Mesenchymal stem cell (in vitro differentiated cells and primary cell): ENCODE measurements at regions not wholly inside any gene's neighbourhood (a gene's known extent, or its start where the extent isn't known, plus 50 kb on each side); places are given as distances from the start of the nearest gene placed in this dataset.

Source experiments
- DNase-seq: peaks from one replicate; pipeline ENCODE4 v3.0.0-alpha.2; 2013
- H2AFZ ChIP-seq: one replicate; pipeline ENCODE4 v1.6.1; 2013; ENCODE audit warnings: low read depth, mild to moderate bottlenecking, control low read depth, inconsistent platforms, low read length, moderate library complexity
- H2AK5ac ChIP-seq: 2 replicates; pipeline ENCODE4 v1.6.1; 2013; ENCODE audit warnings: low read length, moderate library complexity, mild to moderate bottlenecking, inconsistent platforms; ENCODE audit not compliant: severe bottlenecking
- H2BK120ac ChIP-seq: one replicate; pipeline ENCODE4 v1.6.1; 2013; ENCODE audit warnings: low read depth, mild to moderate bottlenecking, inconsistent platforms, low read length, moderate library complexity
- H2BK12ac ChIP-seq, 2 experiments: one replicate each; pipeline ENCODE4 v1.6.1; 2013; ENCODE audit warnings: inconsistent platforms in 2 of 2, low read length in 2 of 2, mild to moderate bottlenecking in 2 of 2, moderate library complexity in 2 of 2, control low read depth in 1 of 2
- H2BK15ac ChIP-seq: one replicate; pipeline ENCODE4 v1.6.1; 2013; ENCODE audit warnings: mild to moderate bottlenecking, low read depth, inconsistent platforms; ENCODE audit not compliant: poor library complexity, severe bottlenecking
- H2BK5ac ChIP-seq: 2 replicates; pipeline ENCODE4 v1.6.1; 2013; ENCODE audit warnings: low read depth, mild to moderate bottlenecking, low read length, control low read depth, inconsistent platforms; ENCODE audit not compliant: poor library complexity, severe bottlenecking
- H3K14ac ChIP-seq, 2 experiments: one replicate each; pipeline ENCODE4 v1.6.1; 2013; ENCODE audit warnings: inconsistent platforms in 2 of 2, low read length in 2 of 2, control low read depth in 1 of 2, mild to moderate bottlenecking in 1 of 2, moderate library complexity in 1 of 2
- H3K18ac ChIP-seq, 2 experiments: one replicate each; pipeline ENCODE4 v1.6.1; 2013; ENCODE audit warnings: inconsistent platforms in 2 of 2, low read length in 2 of 2, control low read depth in 1 of 2, low read depth in 1 of 2, mild to moderate bottlenecking in 1 of 2
- H3K23ac ChIP-seq, 2 experiments: one replicate each; pipeline ENCODE4 v1.6.1; 2013; ENCODE audit warnings: inconsistent platforms in 2 of 2, low read length in 2 of 2, mild to moderate bottlenecking in 2 of 2, moderate library complexity in 2 of 2, control low read depth in 1 of 2
- H3K27ac ChIP-seq: 2 replicates; pipeline ENCODE4 v1.5.1; 2013; ENCODE audit warnings: mild to moderate bottlenecking, moderate library complexity, low read length, control low read depth, inconsistent platforms; ENCODE audit not compliant: poor library complexity, severe bottlenecking
- H3K27me3 ChIP-seq, 2 experiments: 2 replicates each; pipeline versions ENCODE4 v1.6.1 to v1.7.0; 2013; ENCODE audit warnings: low read length in 2 of 2, mild to moderate bottlenecking in 2 of 2, moderate library complexity in 2 of 2, control low read depth in 1 of 2, inconsistent platforms in 1 of 2; ENCODE audit not compliant: control insufficient read depth in 1 of 2, insufficient read depth in 1 of 2
- H3K36me3 ChIP-seq, 2 experiments: 2 replicates each; pipeline versions ENCODE4 v1.6.1 to v1.7.0; 2013; ENCODE audit warnings: low read length in 2 of 2, control low read depth in 1 of 2, inconsistent platforms in 1 of 2, low read depth in 1 of 2, mild to moderate bottlenecking in 1 of 2; ENCODE audit not compliant: insufficient read depth in 2 of 2, control insufficient read depth in 1 of 2
- H3K4ac ChIP-seq, 2 experiments: one replicate each; pipeline ENCODE4 v1.6.1; 2013; ENCODE audit warnings: inconsistent platforms in 2 of 2, low read length in 2 of 2, mild to moderate bottlenecking in 2 of 2, moderate library complexity in 2 of 2, control low read depth in 1 of 2, low read depth in 1 of 2
- H3K4me1 ChIP-seq: 2 replicates; pipeline ENCODE4 v1.6.1; 2013; ENCODE audit warnings: low read depth, low read length, control low read depth; ENCODE audit not compliant: control insufficient read depth, insufficient read depth
- H3K4me2 ChIP-seq: 2 replicates; pipeline ENCODE4 v1.6.1; 2013; ENCODE audit warnings: low read length, mild to moderate bottlenecking, inconsistent platforms; ENCODE audit not compliant: poor library complexity, severe bottlenecking
- H3K4me3 ChIP-seq, 2 experiments: 2 replicates each; pipeline versions ENCODE4 v1.5.1 to v1.7.0; 2013; ENCODE audit warnings: low read length in 2 of 2, mild to moderate bottlenecking in 2 of 2, control low read depth in 1 of 2, low read depth in 1 of 2; ENCODE audit not compliant: insufficient read depth in 1 of 2
- H3K79me1 ChIP-seq: replicated peaks from 2 replicates; pipeline ENCODE4 v1.6.1; 2013; ENCODE audit warnings: mild to moderate bottlenecking, control low read depth, low read length, inconsistent platforms; ENCODE audit not compliant: poor library complexity, severe bottlenecking
- H3K9ac ChIP-seq: 2 replicates; pipeline ENCODE4 v1.7.0; 2013; ENCODE audit warnings: mild to moderate bottlenecking, low read length, moderate library complexity
- H3K9me3 ChIP-seq: 2 replicates; pipeline ENCODE4 v1.7.0; 2013; ENCODE audit warnings: mild to moderate bottlenecking, low read length; ENCODE audit not compliant: control insufficient read depth
- H4K8ac ChIP-seq: one replicate; pipeline ENCODE4 v1.6.1; 2013; ENCODE audit warnings: inconsistent platforms, mild to moderate bottlenecking, low read length, moderate library complexity
- H4K91ac ChIP-seq: one replicate; pipeline ENCODE4 v1.6.1; 2013; ENCODE audit warnings: mild to moderate bottlenecking, low read length, inconsistent platforms
- whole genome bisulfite sequencing: methylation state at CpG from one replicate; pipeline ENCODE4 v1.1.7; 2013; ENCODE audit warnings: mixed read lengths; 5-methylcytosine and 5-hydroxymethylcytosine counted together

GRCh38 chr18:68445136-68445535, 269.8 kb downstream of the TMX3 start:
- H2BK120ac ChIP-seq: no peak overlapping the region
- no peak overlapping the region for H3K14ac ChIP-seq
- no peaks in the 10 kb centered on the region for H3K9me3 ChIP-seq
- H2BK12ac ChIP-seq: no peak overlapping the region
- H3K79me1 ChIP-seq: no peaks in the 10 kb centered on the region
- no peak overlapping the region for H4K8ac ChIP-seq
- no peaks in the 10 kb centered on the region for H3K36me3 ChIP-seq
- H3K18ac ChIP-seq: no peak overlapping the region
- no peak for DNase-seq
- no peak overlapping the region for H3K27ac ChIP-seq
- no peaks in the 10 kb centered on the region for H3K4me1 ChIP-seq
- H3K4me3 ChIP-seq: no peak overlapping the region
- H2AK5ac ChIP-seq: no peak overlapping the region
- H2AFZ ChIP-seq: no peak overlapping the region
- no peak overlapping the region for H3K9ac ChIP-seq
- no peak overlapping the region for H3K4me2 ChIP-seq
- no peak overlapping the region for H2BK5ac ChIP-seq
- no peak overlapping the region for H2BK15ac ChIP-seq
- no peak overlapping the region for H3K23ac ChIP-seq
- no peak overlapping the region for H3K4ac ChIP-seq
- H4K91ac ChIP-seq: no peak overlapping the region
- no peaks in the 10 kb centered on the region for H3K27me3 ChIP-seq
- WGBS: 92% methylated on average over 3 of the region's 4 CpGs

GRCh38 chr18:68441241-68441640, 273.7 kb downstream of the TMX3 start:
- H3K36me3 ChIP-seq: no peaks in the 10 kb centered on the region
- no peak for DNase-seq
- 91% methylated on average over 3 of the region's 3 CpGs for WGBS

GRCh38 chr18:68440433-68440832, 274.5 kb downstream of the TMX3 start:
- DNase-seq: no peak
- Histone ChIP-seq H3K4me3 (no peak overlapping the region), H3K36me3 (no peaks in the 10 kb centered on the region), H3K14ac (no peak overlapping the region), H2BK12ac (no peak overlapping the region), H4K8ac (no peak overlapping the region), H2BK5ac (no peak overlapping the region), H3K4me1 (no peaks in the 10 kb centered on the region), H3K27ac (no peak overlapping the region), H3K23ac (no peak overlapping the region), H3K4ac (no peak overlapping the region), H3K9ac (peak overlapping the region; percentile 82), H3K18ac (no peak overlapping the region), H3K4me2 (no peak overlapping the region), H2BK15ac (no peak overlapping the region), H3K27me3 (no peaks in the 10 kb centered on the region), H2AFZ (no peak overlapping the region), H2AK5ac (no peak overlapping the region), H2BK120ac (no peak overlapping the region), H3K9me3 (peaks cover 5% of the 10 kb centered on the region), H4K91ac (no peak overlapping the region), H3K79me1 (no peaks in the 10 kb centered on the region)
- 96% methylated on average over 6 of the region's 6 CpGs for WGBS

More at GRCh38 chr18:68441241-68441640, 273.7 kb downstream of the TMX3 start:
- Histone ChIP-seq H3K14ac (no peak overlapping the region), H3K27me3 (no peaks in the 10 kb centered on the region), H3K4me1 (no peaks in the 10 kb centered on the region), H2BK120ac (no peak overlapping the region), H2AFZ (no peak overlapping the region), H3K18ac (no peak overlapping the region), H2BK5ac (no peak overlapping the region), H4K91ac (no peak overlapping the region), H3K9ac (no peak overlapping the region), H3K4me3 (no peak overlapping the region), H3K79me1 (no peaks in the 10 kb centered on the region), H3K23ac (no peak overlapping the region), H4K8ac (no peak overlapping the region), H3K4ac (no peak overlapping the region), H3K27ac (no peak overlapping the region), H2BK15ac (no peak overlapping the region), H3K9me3 (peaks cover 1% of the 10 kb centered on the region), H2BK12ac (no peak overlapping the region), H2AK5ac (no peak overlapping the region), H3K4me2 (no peak overlapping the region)

GRCh38 chr18:68439642-68440041, 275.3 kb downstream of the TMX3 start:
- no peak overlapping the region for H4K8ac ChIP-seq
- H2BK12ac ChIP-seq: peak overlapping the region in 1 of 2 experiments; percentile 63

More at GRCh38 chr18:68439642-68440041, 275.3 kb downstream of the TMX3 start:
- Histone ChIP-seq H2BK120ac (no peak overlapping the region), H3K4me3 (no peak overlapping the region), H3K9ac (peak overlapping the region; percentile 82), H3K36me3 (no peaks in the 10 kb centered on the region), H3K9me3 (peaks cover 5% of the 10 kb centered on the region), H3K79me1 (no peaks in the 10 kb centered on the region), H3K14ac (no peak overlapping the region), H2BK5ac (no peak overlapping the region), H3K27ac (no peak overlapping the region), H3K23ac (no peak overlapping the region), H2AK5ac (no peak overlapping the region), H3K4me2 (no peak overlapping the region), H3K4me1 (no peaks in the 10 kb centered on the region), H2BK15ac (no peak overlapping the region), H2AFZ (no peak overlapping the region), H4K91ac (no peak overlapping the region), H3K4ac (no peak overlapping the region), H3K27me3 (no peaks in the 10 kb centered on the region), H3K18ac (no peak overlapping the region)
- 90% methylated on average over 4 of the region's 4 CpGs for WGBS
- no peak for DNase-seq
